ENCODE measurements at regions not wholly inside any gene's neighbourhood (a gene's known extent, or its start where the extent isn't known, plus 50 kb on each side); places are given as distances from the start of the nearest gene placed in this dataset.

DNA sequence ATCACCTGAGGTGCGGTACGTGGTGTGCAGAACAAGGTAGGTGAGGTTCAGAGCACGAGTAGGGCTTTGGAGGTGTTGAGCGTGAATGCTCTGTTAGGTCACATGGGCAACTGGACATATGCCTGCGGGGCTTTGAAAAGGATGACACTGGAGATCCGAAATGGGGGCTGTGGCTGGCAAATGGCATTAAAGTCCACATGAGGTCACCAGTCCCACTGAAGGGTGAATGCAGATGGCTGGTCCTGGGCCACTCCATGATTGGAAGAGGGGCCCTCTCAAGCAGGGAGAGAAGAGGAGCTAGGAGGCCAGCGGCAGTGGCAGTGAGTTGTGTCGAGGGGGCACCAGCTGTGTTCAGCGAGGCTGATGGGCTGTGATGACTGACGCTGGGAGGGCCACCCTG, 254.9 kb upstream of the SHH start:
- no peaks in the 10 kb centered on the region for H3K9me3 ChIP-seq (ENCODE audit: control insufficient read depth in 1 of 2, low read length in 2 of 2)
- DNase-seq = no peak
- intact Hi-C loops (cut with micrococcal nuclease) = no loop called here
- H3K4me1 ChIP-seq (ENCODE audit: insufficient read depth, low read length) = no peaks in the 10 kb centered on the region
- H3K9me3 Mint-ChIP-seq = peaks cover 0 to 5% (median 2%) of the 10 kb centered on the region in 8 donors
- peaks cover 3 to 8% of the 10 kb centered on the region in 2 donors for H3K27me3 Mint-ChIP-seq
- H3K36me3 ChIP-seq (ENCODE audit: insufficient read depth, low read length) = no peaks in the 10 kb centered on the region
- H3K27me3 ChIP-seq (ENCODE audit: insufficient read depth, low read length) = no peaks in the 10 kb centered on the region
- CTCF ChIA-PET (ENCODE audit: partially characterized antibody) = no interaction called here
- no peaks in the 10 kb centered on the region for H3K36me3 Mint-ChIP-seq
- POLR2A ChIA-PET (ENCODE audit: partially characterized antibody) = no interaction called here
- H3K27ac Mint-ChIP-seq = no peak overlapping the region
- H3K4me3 Mint-ChIP-seq = no peak overlapping the region
- no peak overlapping the region for H3K4me3 ChIP-seq (ENCODE audit: low read length in 2 of 2)
- no peaks in the 10 kb centered on the region for H3K4me1 Mint-ChIP-seq
- H3K27ac ChIP-seq (ENCODE audit: low read depth, low read length) = no peak overlapping the region

DNA sequence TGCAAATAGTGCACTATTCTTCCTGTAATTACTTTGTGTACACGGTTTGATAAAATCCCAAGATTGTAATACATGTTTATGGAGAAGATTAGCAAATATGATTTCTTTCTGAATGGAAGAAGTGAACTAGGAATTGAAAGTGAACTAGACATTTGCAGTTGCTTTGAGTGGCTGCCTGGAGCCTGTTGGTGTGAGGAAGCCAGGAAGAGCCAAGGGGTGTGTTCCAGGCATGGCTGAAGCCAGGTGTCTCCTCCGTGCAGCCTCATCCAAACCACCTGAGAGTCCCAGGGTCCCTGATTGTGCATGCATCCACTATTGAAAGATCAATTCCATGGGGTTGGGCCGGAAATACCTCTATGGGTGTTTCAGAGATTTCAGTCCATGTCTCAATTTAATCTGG, 253.1 kb upstream of the SHH start:
- ChIA-PET POLR2A (ENCODE audit: partially characterized antibody) (no interaction called here), CTCF (ENCODE audit: partially characterized antibody) (no interaction called here)
- Mint-ChIP-seq H3K36me3 (no peaks in the 10 kb centered on the region), H3K9me3 (peaks cover 0 to 8% (median 2%) of the 10 kb centered on the region in 8 donors), H3K4me3 (no peak overlapping the region), H3K27me3 (peaks cover 3 to 8% of the 10 kb centered on the region in 2 donors), H3K4me1 (no peaks in the 10 kb centered on the region), H3K27ac (no peak overlapping the region)
- Histone ChIP-seq H3K27me3 (ENCODE audit: insufficient read depth, low read length) (no peaks in the 10 kb centered on the region), H3K9me3 (ENCODE audit: control insufficient read depth in 1 of 2, low read length in 2 of 2) (no peaks in the 10 kb centered on the region), H3K27ac (ENCODE audit: low read depth, low read length) (no peak overlapping the region), H3K4me3 (ENCODE audit: low read length in 2 of 2) (no peak overlapping the region), H3K4me1 (ENCODE audit: insufficient read depth, low read length) (no peaks in the 10 kb centered on the region), H3K36me3 (ENCODE audit: insufficient read depth, low read length) (no peaks in the 10 kb centered on the region)
- DNase-seq = no peak
- intact Hi-C loops (cut with micrococcal nuclease) = no loop called here

DNA sequence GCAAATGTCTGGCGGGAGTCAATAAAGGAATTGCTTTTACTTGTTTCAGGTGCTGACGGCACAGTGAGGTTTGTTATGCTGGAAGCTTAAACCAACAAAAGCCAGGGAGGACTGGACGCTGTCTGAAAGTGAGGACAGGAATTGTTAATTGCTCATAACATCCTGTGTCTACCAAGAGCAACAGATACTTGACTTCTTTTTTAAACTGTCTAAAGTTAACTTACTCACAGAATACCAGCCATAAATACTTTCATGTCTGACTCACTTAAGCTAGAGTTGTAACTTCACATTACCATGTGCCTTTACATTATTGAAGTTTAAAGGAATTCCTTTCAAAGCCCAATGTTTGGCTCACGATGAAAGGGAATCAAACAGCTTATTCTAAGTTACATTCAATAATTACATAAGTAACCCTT, 252.7 kb upstream of the SHH start:
- intact Hi-C loops (cut with micrococcal nuclease) = no loop called here

DNA sequence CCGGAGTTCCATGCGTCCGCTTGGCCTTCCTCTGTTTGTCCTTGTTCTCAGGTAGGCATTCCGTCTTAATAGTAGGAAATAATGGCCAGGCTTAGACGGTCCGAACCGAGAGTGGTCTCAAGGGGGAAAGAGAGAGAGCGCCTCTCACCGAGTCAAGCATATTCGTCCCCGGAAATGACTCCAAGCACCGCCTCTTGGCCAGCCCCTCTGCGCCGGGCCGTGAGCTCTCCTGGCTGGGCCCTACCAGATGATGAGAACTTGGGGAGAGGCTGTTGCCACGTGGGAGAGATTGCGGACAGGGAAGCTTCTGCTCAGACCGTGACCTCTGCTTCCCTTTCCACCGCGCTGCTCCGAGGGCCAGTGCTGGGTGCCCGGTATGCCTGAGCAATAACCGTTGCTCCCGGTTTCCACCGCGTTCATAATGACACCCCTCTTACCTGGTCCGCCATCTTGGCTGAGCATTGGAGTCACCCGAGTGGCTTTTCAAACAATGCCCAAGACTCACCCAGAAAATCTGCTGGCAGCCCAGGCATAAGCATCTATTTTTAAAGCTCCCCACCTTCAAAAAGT, 251.1 kb upstream of the SHH start:
- no peaks in the 10 kb centered on the region for H3K4me1 Mint-ChIP-seq
- intact Hi-C loops (cut with micrococcal nuclease) = no loop called here
- H3K27ac ChIP-seq (ENCODE audit: low read depth, low read length) = no peak overlapping the region
- H3K36me3 ChIP-seq (ENCODE audit: insufficient read depth, low read length) = no peaks in the 10 kb centered on the region
- H3K27me3 Mint-ChIP-seq = peaks cover 1 to 8% of the 10 kb centered on the region in 2 donors
- H3K27ac Mint-ChIP-seq = peak overlapping the region in 1 of 7 donors; percentile 37
- peaks cover 0 to 8% (median 3%) of the 10 kb centered on the region in 8 donors for H3K9me3 Mint-ChIP-seq
- no peak overlapping the region for H3K4me3 Mint-ChIP-seq
- DNase-seq = no peak
- H3K4me3 ChIP-seq (ENCODE audit: low read length in 2 of 2) = no peak overlapping the region
- H3K27me3 ChIP-seq (ENCODE audit: insufficient read depth, low read length) = no peaks in the 10 kb centered on the region
- no peaks in the 10 kb centered on the region for H3K9me3 ChIP-seq (ENCODE audit: control insufficient read depth in 1 of 2, low read length in 2 of 2)
- ChIA-PET POLR2A (ENCODE audit: partially characterized antibody) (no interaction called here), CTCF (ENCODE audit: partially characterized antibody) (no interaction called here)
- no peaks in the 10 kb centered on the region for H3K36me3 Mint-ChIP-seq
- no peaks in the 10 kb centered on the region for H3K4me1 ChIP-seq (ENCODE audit: insufficient read depth, low read length)

More for the DNA sequence above, 252.7 kb upstream of the SHH start:
- Histone ChIP-seq H3K27ac (ENCODE audit: low read depth, low read length) (no peak overlapping the region), H3K4me3 (ENCODE audit: low read length in 2 of 2) (no peak overlapping the region), H3K4me1 (ENCODE audit: insufficient read depth, low read length) (no peaks in the 10 kb centered on the region), H3K36me3 (ENCODE audit: insufficient read depth, low read length) (no peaks in the 10 kb centered on the region), H3K9me3 (ENCODE audit: control insufficient read depth in 1 of 2, low read length in 2 of 2) (no peaks in the 10 kb centered on the region), H3K27me3 (ENCODE audit: insufficient read depth, low read length) (no peaks in the 10 kb centered on the region)
- POLR2A ChIA-PET (ENCODE audit: partially characterized antibody) = no interaction called here
- peaks cover 0 to 8% (median 3%) of the 10 kb centered on the region in 8 donors for H3K9me3 Mint-ChIP-seq
- no peaks in the 10 kb centered on the region for H3K4me1 Mint-ChIP-seq
- H3K36me3 Mint-ChIP-seq = no peaks in the 10 kb centered on the region
- CTCF ChIA-PET (ENCODE audit: partially characterized antibody) = no interaction called here
- H3K27me3 Mint-ChIP-seq = peaks cover 3 to 8% of the 10 kb centered on the region in 2 donors
- H3K4me3 Mint-ChIP-seq = peak overlapping the region in 1 of 8 donors; percentile 9
- H3K27ac Mint-ChIP-seq = no peak overlapping the region
- no peak for DNase-seq

DNA sequence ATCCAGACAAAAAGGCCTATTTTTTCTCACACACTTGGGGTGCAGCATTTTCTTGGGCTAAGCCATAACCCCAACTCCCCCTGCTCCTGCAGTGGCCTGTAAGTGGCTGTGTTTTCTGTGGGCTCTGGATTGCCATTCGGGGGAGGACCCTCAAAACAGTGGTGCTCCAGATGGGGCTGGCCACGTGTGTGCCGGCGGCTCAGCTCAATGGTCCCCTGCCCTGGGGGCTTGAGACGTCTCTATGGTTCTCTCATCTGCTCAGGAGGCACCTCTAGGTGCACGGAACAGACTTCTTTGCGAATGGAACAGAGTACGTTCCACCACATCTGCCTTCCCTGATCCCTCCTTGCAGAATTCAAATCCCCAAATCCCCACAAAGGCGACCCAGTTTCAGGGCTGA, 250.0 kb upstream of the SHH start:
- ChIA-PET CTCF (ENCODE audit: partially characterized antibody) (no interaction called here), POLR2A (ENCODE audit: partially characterized antibody) (no interaction called here)
- H3K36me3 ChIP-seq (ENCODE audit: insufficient read depth, low read length) = no peaks in the 10 kb centered on the region
- H3K4me1 ChIP-seq (ENCODE audit: insufficient read depth, low read length) = no peaks in the 10 kb centered on the region
- Mint-ChIP-seq H3K27me3 (peaks cover 1 to 8% of the 10 kb centered on the region in 2 donors), H3K36me3 (no peaks in the 10 kb centered on the region), H3K4me3 (no peak overlapping the region), H3K9me3 (peaks cover 0 to 8% (median 3%) of the 10 kb centered on the region in 8 donors), H3K4me1 (no peaks in the 10 kb centered on the region), H3K27ac (no peak overlapping the region)
- no peaks in the 10 kb centered on the region for H3K9me3 ChIP-seq (ENCODE audit: control insufficient read depth in 1 of 2, low read length in 2 of 2)
- intact Hi-C loops (cut with micrococcal nuclease) = no loop called here
- DNase-seq = no peak
- H3K27me3 ChIP-seq (ENCODE audit: insufficient read depth, low read length) = no peaks in the 10 kb centered on the region
- H3K4me3 ChIP-seq (ENCODE audit: low read length in 2 of 2) = no peak overlapping the region
- no peak overlapping the region for H3K27ac ChIP-seq (ENCODE audit: low read depth, low read length)

DNA sequence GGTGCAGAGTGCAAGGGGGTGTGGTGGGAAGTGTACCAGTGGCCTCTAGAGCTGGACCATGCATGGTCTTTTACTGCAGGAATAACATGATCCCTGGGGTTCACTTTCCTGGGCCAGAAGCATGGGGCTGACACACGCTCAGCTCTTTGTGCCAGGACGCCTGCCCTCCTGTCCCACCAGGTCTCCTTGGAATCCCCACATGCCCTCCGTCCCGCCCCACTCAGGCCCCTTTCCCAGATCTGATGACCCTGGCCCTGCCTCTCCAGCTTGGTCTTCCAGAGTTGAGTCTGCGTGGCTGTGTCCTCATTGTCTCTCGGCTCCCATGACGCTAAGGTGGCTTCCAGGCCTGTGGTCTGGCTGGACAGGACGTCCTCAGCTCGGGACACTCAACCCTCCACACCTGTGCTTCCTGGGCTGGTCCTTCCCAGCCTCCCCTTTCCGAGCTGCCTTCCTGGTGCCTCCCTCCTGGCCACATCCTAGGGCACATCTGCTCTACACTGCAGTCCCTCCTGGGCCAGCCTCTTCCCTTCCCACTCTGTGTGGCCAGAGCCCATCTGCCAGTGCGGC, 249.5 kb upstream of the SHH start:
- H3K27me3 Mint-ChIP-seq = peaks cover 1 to 8% of the 10 kb centered on the region in 2 donors

DNA sequence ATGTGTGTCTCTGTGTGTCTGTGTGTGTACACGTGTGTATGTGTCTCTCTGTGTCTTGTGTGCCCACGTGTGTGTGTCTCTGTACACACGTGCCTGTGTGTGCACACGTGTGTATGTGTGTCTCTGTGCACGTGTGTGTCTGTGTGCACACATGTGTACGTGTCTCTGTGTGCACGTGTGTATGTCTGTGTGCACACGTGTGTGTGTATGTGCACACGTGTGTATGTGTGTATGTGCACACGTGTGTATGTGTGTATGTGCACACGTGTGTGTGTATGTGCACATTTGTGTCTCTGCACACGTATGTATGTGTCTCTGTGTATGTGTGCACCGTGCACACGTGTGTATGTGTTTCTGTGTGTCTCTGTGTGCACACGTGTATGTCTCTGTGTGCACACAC, 248.7 kb upstream of the SHH start:
- no peaks in the 10 kb centered on the region for H3K36me3 Mint-ChIP-seq
- H3K27me3 Mint-ChIP-seq = no peaks in the 10 kb centered on the region
- intact Hi-C loops (cut with micrococcal nuclease) = no loop called here
- no peaks in the 10 kb centered on the region for H3K36me3 ChIP-seq (ENCODE audit: insufficient read depth, low read length)
- H3K9me3 Mint-ChIP-seq = peaks cover 0 to 5% (median 2%) of the 10 kb centered on the region in 8 donors
- CTCF ChIA-PET (ENCODE audit: partially characterized antibody) = no interaction called here
- H3K4me3 Mint-ChIP-seq = no peak overlapping the region
- H3K27ac ChIP-seq (ENCODE audit: low read depth, low read length) = no peak overlapping the region
- no peaks in the 10 kb centered on the region for H3K4me1 Mint-ChIP-seq
- H3K4me1 ChIP-seq (ENCODE audit: insufficient read depth, low read length) = no peaks in the 10 kb centered on the region
- H3K9me3 ChIP-seq (ENCODE audit: control insufficient read depth in 1 of 2, low read length in 2 of 2) = no peaks in the 10 kb centered on the region
- no peak overlapping the region for H3K4me3 ChIP-seq (ENCODE audit: low read length in 2 of 2)
- no peaks in the 10 kb centered on the region for H3K27me3 ChIP-seq (ENCODE audit: insufficient read depth, low read length)
- no peak for DNase-seq
- H3K27ac Mint-ChIP-seq = no peak overlapping the region
- POLR2A ChIA-PET (ENCODE audit: partially characterized antibody) = no interaction called here

More for the DNA sequence above, 249.5 kb upstream of the SHH start:
- intact Hi-C loops (cut with micrococcal nuclease) = no loop called here
- POLR2A ChIA-PET (ENCODE audit: partially characterized antibody) = no interaction called here
- no peaks in the 10 kb centered on the region for H3K36me3 ChIP-seq (ENCODE audit: insufficient read depth, low read length)
- no peaks in the 10 kb centered on the region for H3K36me3 Mint-ChIP-seq
- H3K4me1 Mint-ChIP-seq = no peaks in the 10 kb centered on the region
- H3K9me3 Mint-ChIP-seq = peaks cover 0 to 7% (median 2%) of the 10 kb centered on the region in 8 donors
- H3K27me3 ChIP-seq (ENCODE audit: insufficient read depth, low read length) = no peaks in the 10 kb centered on the region
- no peak overlapping the region for H3K4me3 ChIP-seq (ENCODE audit: low read length in 2 of 2)
- no peak overlapping the region for H3K27ac ChIP-seq (ENCODE audit: low read depth, low read length)
- H3K27ac Mint-ChIP-seq = no peak overlapping the region
- no peaks in the 10 kb centered on the region for H3K4me1 ChIP-seq (ENCODE audit: insufficient read depth, low read length)
- CTCF ChIA-PET (ENCODE audit: partially characterized antibody) = no interaction called here
- H3K9me3 ChIP-seq (ENCODE audit: control insufficient read depth in 1 of 2, low read length in 2 of 2) = no peaks in the 10 kb centered on the region
- no peak overlapping the region for H3K4me3 Mint-ChIP-seq
- no peak for DNase-seq

Data from CD4-positive, alpha-beta memory T cell (primary cell).